ENCODE measurements at regions not wholly inside any gene's neighbourhood (a gene's known extent, or its start where the extent isn't known, plus 50 kb on each side); places are given as distances from the start of the nearest gene placed in this dataset.

- TF ChIP-seq, protein P1, sequence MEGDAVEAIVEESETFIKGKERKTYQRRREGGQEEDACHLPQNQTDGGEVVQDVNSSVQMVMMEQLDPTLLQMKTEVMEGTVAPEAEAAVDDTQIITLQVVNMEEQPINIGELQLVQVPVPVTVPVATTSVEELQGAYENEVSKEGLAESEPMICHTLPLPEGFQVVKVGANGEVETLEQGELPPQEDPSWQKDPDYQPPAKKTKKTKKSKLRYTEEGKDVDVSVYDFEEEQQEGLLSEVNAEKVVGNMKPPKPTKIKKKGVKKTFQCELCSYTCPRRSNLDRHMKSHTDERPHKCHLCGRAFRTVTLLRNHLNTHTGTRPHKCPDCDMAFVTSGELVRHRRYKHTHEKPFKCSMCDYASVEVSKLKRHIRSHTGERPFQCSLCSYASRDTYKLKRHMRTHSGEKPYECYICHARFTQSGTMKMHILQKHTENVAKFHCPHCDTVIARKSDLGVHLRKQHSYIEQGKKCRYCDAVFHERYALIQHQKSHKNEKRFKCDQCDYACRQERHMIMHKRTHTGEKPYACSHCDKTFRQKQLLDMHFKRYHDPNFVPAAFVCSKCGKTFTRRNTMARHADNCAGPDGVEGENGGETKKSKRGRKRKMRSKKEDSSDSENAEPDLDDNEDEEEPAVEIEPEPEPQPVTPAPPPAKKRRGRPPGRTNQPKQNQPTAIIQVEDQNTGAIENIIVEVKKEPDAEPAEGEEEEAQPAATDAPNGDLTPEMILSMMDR (IDR thresholded peaks at IDR 0.05; ENCODE audit: control extremely low read depth in 1 of 3, insufficient read depth in 1 of 3, low read depth in 1 of 3, low read length in 3 of 3): no peak
- TF ChIP-seq RXRA (IDR thresholded peaks at IDR 0.05; ENCODE audit: insufficient read depth, low read depth, low read length) (no peak), EGR1 (IDR thresholded peaks at IDR 0.05; ENCODE audit: borderline replicate concordance, low read depth, low read length) (no peak), RBBP5 (IDR thresholded peaks at IDR 0.05; ENCODE audit: borderline replicate concordance, low read depth, low read length) (no peak), SAP30 (IDR thresholded peaks at IDR 0.05; ENCODE audit: insufficient read depth, insufficient replicate concordance, low read length) (no peak), SIN3A (conservative IDR thresholded peaks at IDR 0.05 in 1 of 2, IDR thresholded peaks at IDR 0.05 in 1 of 2; ENCODE audit: low read depth in 1 of 2, low read length in 2 of 2) (no peak), CBX8 (IDR thresholded peaks at IDR 0.05; ENCODE audit: borderline replicate concordance, low read depth, low read length) (no peak), RFX5 (IDR thresholded peaks at IDR 0.05; ENCODE audit: borderline replicate concordance, low read depth, low read length) (no peak)
These were observed 312.5 kb upstream of the CTNNB1 start (continued) for GRCh38 chr3:40886660-40887425.
